Bronchial epithelial cell (primary cell): ENCODE measurements at regions not wholly inside any gene's neighbourhood (a gene's known extent, or its start where the extent isn't known, plus 50 kb on each side); places are given as distances from the start of the nearest gene placed in this dataset.

Experiments
- DNase-seq: peaks from one replicate; pipeline ENCODE4 v3.0.0-alpha.2; 2010; ENCODE audit warnings: low read depth
- FAIRE-seq: peaks from 2 replicates; lab custom pipeline; 2011; peaks lifted over from hg19 to GRCh38; lab: Jason Lieb, UNC
- H3K27me3 ChIP-seq: 2 replicates; pipeline ENCODE4 v1.5.1; 2011; ENCODE audit warnings: low read length; ENCODE audit not compliant: control insufficient read depth, insufficient read depth
- H3K36me3 ChIP-seq: 2 replicates; pipeline ENCODE4 v1.5.1; 2011; ENCODE audit warnings: low read length; ENCODE audit not compliant: control insufficient read depth, insufficient read depth
- H3K4me3 ChIP-seq: 2 replicates; pipeline ENCODE4 v1.5.1; 2011; ENCODE audit warnings: mild to moderate bottlenecking, low read depth, low read length, control low read depth
- CTCF ChIP-seq: IDR thresholded peaks from 2 replicates; pipeline ENCODE4 v1.5.1; 2011; ENCODE audit warnings: mild to moderate bottlenecking, moderate library complexity, low read length, control low read depth, inconsistent platforms; ENCODE audit not compliant: insufficient read depth, severe bottlenecking

GRCh38 chr2:144211065-144211464, 308.9 kb downstream of the ZEB2 start:
- DNase-seq (no peak), FAIRE-seq (no peak)

GRCh38 chr2:144210076-144210475, 309.8 kb downstream of the ZEB2 start:
- H3K36me3 ChIP-seq: no peaks in the 10 kb centered on the region
- no peak for FAIRE-seq
- no peak for DNase-seq
- H3K27me3 ChIP-seq: no peaks in the 10 kb centered on the region
- TF ChIP-seq CTCF: no peak
- no peak overlapping the region for H3K4me3 ChIP-seq

More at GRCh38 chr2:144211065-144211464, 308.9 kb downstream of the ZEB2 start:
- no peak overlapping the region for H3K4me3 ChIP-seq
- no peaks in the 10 kb centered on the region for H3K27me3 ChIP-seq
- no peaks in the 10 kb centered on the region for H3K36me3 ChIP-seq
- TF ChIP-seq CTCF: no peak

- DNase-seq: no peak
- no peaks in the 10 kb centered on the region for H3K36me3 ChIP-seq
- no peaks in the 10 kb centered on the region for H3K27me3 ChIP-seq
- FAIRE-seq: no peak
- no peak for TF ChIP-seq CTCF
- H3K4me3 ChIP-seq: no peak overlapping the region
Observed at GRCh38 chr2:144208924-144209323, 311.0 kb downstream of the ZEB2 start.

DNA sequence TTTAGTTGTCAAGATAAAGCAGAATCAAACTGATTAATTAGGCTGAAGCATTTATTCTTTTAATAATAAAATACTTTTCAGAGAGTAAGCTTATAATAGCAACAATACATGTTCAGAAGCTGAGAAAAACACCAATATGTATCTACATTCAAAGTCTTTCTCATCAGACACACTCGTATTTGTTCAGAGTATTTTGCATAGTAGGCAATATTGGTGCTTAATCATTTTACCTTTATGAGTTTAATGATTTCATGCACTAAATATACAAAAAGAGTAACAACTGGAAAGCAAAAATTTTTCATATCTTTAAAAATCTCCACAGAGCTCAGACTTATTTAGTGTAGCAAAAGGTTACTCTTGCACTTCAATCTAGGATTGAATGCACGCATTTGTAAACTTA, 313.9 kb downstream of the ZEB2 start:
- no peak for TF ChIP-seq CTCF
- FAIRE-seq: no peak

GRCh38 chr2:144201868-144202468, 318.0 kb downstream of the ZEB2 start:
- DNase-seq (peak; percentile 13), FAIRE-seq (no peak)
- Histone ChIP-seq H3K4me3 (no peak overlapping the region), H3K27me3 (no peaks in the 10 kb centered on the region), H3K36me3 (no peaks in the 10 kb centered on the region)
- no peak for TF ChIP-seq CTCF

More for the DNA sequence above, 313.9 kb downstream of the ZEB2 start:
- no peaks in the 10 kb centered on the region for H3K36me3 ChIP-seq
- H3K4me3 ChIP-seq: no peak overlapping the region
- no peaks in the 10 kb centered on the region for H3K27me3 ChIP-seq
- DNase-seq: no peak

DNA sequence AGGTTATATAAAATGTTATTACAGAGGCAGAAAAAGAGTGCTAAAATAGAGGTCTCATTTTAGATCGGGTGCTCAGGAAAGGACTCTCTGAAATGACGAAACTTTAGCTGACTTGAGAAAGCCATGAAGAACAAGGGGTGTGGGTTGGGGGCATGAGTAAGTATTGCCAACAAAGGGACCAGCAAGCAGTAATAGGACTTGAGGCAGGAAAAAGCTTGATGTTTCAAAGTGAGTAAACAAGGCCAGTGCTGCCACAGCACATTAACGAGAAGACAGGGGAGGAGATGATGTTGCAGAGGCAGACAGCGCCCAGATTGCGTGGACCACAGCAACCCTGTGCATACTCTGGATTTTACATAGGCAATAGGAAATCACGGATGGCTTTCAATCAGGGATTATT, 318.8 kb downstream of the ZEB2 start:
- H3K27me3 ChIP-seq: no peaks in the 10 kb centered on the region
- DNase-seq: no peak
- H3K4me3 ChIP-seq: no peak overlapping the region
- no peak for FAIRE-seq
- TF ChIP-seq CTCF: no peak
- no peaks in the 10 kb centered on the region for H3K36me3 ChIP-seq
